Thyroid gland (tissue), 4 donors: ENCODE measurements at regions not wholly inside any gene's neighbourhood (a gene's known extent, or its start where the extent isn't known, plus 50 kb on each side); places are given as distances from the start of the nearest gene placed in this dataset.

Source experiments
- CTCF ChIP-seq, 6 experiments: fragments of 200-600 bp in 3 of 6; fragments of 450-650 bp in 3 of 6; sonication (generic) in 3 of 6; IDR thresholded peaks; one replicate each; pipeline ENCODE4 v1.5.1; 2016 to 2019; ENCODE audit warnings: antibody characterized with exemption in 6 of 6, mild to moderate bottlenecking in 2 of 6, inconsistent platforms in 1 of 6, moderate library complexity in 1 of 6
- POLR2A ChIP-seq, 2 donors: fragments of 450-650 bp; IDR thresholded peaks; one replicate each; pipeline ENCODE4 v1.6.1; 2017; ENCODE audit warnings: antibody characterized with exemption in 2 of 2, mild to moderate bottlenecking in 2 of 2, moderate library complexity in 1 of 2

GRCh38 chr7:96503597-96503996, 181.7 kb upstream of the SLC25A13 start:
- TF ChIP-seq CTCF (IDR thresholded peaks at IDR 0.05), result no peak
- TF ChIP-seq POLR2A (IDR thresholded peaks at IDR 0.05), result no peak
